ENCODE measurements at regions not wholly inside any gene's neighbourhood (a gene's known extent, or its start where the extent isn't known, plus 50 kb on each side); places are given as distances from the start of the nearest gene placed in this dataset.
"Not testable (repeated sequence)": the region's sequence is repeated elsewhere in the genome, so short reads cannot be mapped to it uniquely, and the experiment has no call there.

GRCh38 chr9:26502311-26502710 is 390.3 kb downstream of the CAAP1 start:
- DNase-seq (ENCODE audit: low read depth, low spot score) = no peak
- no peak for TF ChIP-seq CTCF (IDR thresholded peaks at IDR 0.05; ENCODE audit: low read depth, low read length)
- no peak overlapping the region for H3K27ac ChIP-seq (ENCODE audit: low read depth, low read length)
- CTCF ChIA-PET = no interaction called here
- no peaks in the 10 kb centered on the region for H3K9me3 ChIP-seq (ENCODE audit: control insufficient read depth, insufficient read depth, low read length)
- no peaks in the 10 kb centered on the region for H3K27me3 ChIP-seq (ENCODE audit: control insufficient read depth, insufficient read depth, low read length)
- POLR2A ChIA-PET = no interaction called here
- no peak overlapping the region for H3K4me3 ChIP-seq (ENCODE audit: low read depth, low read length)

GRCh38 chr9:26500471-26500870 is 392.1 kb downstream of the CAAP1 start:
- no peaks in the 10 kb centered on the region for H3K9me3 ChIP-seq (ENCODE audit: control insufficient read depth, insufficient read depth, low read length)
- H3K27me3 ChIP-seq (ENCODE audit: control insufficient read depth, insufficient read depth, low read length) = no peaks in the 10 kb centered on the region
- ChIA-PET CTCF (no interaction called here), POLR2A (no interaction called here)
- no peak for TF ChIP-seq CTCF (IDR thresholded peaks at IDR 0.05; ENCODE audit: low read depth, low read length)
- H3K27ac ChIP-seq (ENCODE audit: low read depth, low read length) = no peak overlapping the region
- H3K4me3 ChIP-seq (ENCODE audit: low read depth, low read length) = no peak overlapping the region
- DNase-seq (ENCODE audit: low read depth, low spot score) = no peak

- H3K27ac ChIP-seq (ENCODE audit: low read depth, low read length); CTCF ChIA-PET; H3K27me3 ChIP-seq (ENCODE audit: control insufficient read depth, insufficient read depth, low read length); H3K4me3 ChIP-seq (ENCODE audit: low read depth, low read length); DNase-seq (ENCODE audit: low read depth, low spot score); POLR2A ChIA-PET: not testable (repeated sequence)
- peaks cover 29% of the 10 kb centered on the region for H3K9me3 ChIP-seq (ENCODE audit: control insufficient read depth, insufficient read depth, low read length)
Observed at GRCh38 chr9:26492608-26493521, 399.7 kb downstream of the CAAP1 start.

GRCh38 chr9:26491922-26492607 is 400.5 kb downstream of the CAAP1 start:
- H3K4me3 ChIP-seq (ENCODE audit: low read depth, low read length); H3K27ac ChIP-seq (ENCODE audit: low read depth, low read length); CTCF ChIA-PET; H3K27me3 ChIP-seq (ENCODE audit: control insufficient read depth, insufficient read depth, low read length); POLR2A ChIA-PET; DNase-seq (ENCODE audit: low read depth, low spot score): not testable (repeated sequence)
- peaks cover 29% of the 10 kb centered on the region for H3K9me3 ChIP-seq (ENCODE audit: control insufficient read depth, insufficient read depth, low read length)

- ChIA-PET POLR2A (no interaction called here), CTCF (no interaction called here)
- no peak for DNase-seq (ENCODE audit: low read depth, low spot score)
- H3K9me3 ChIP-seq (ENCODE audit: control insufficient read depth, insufficient read depth, low read length) = peaks cover 7% of the 10 kb centered on the region
- no peaks in the 10 kb centered on the region for H3K27me3 ChIP-seq (ENCODE audit: control insufficient read depth, insufficient read depth, low read length)
- no peak for TF ChIP-seq CTCF (IDR thresholded peaks at IDR 0.05; ENCODE audit: low read depth, low read length)
- no peak overlapping the region for H3K27ac ChIP-seq (ENCODE audit: low read depth, low read length)
- no peak overlapping the region for H3K4me3 ChIP-seq (ENCODE audit: low read depth, low read length)
Observed at GRCh38 chr9:26483991-26484390, 408.6 kb downstream of the CAAP1 start.

GRCh38 chr9:26477963-26478362 is 414.6 kb downstream of the CAAP1 start:
- no peak for TF ChIP-seq CTCF (IDR thresholded peaks at IDR 0.05; ENCODE audit: low read depth, low read length)
- no peak overlapping the region for H3K4me3 ChIP-seq (ENCODE audit: low read depth, low read length)
- peaks cover 3% of the 10 kb centered on the region; the same call in 1 of the 2 replicates for H3K9me3 ChIP-seq (ENCODE audit: control insufficient read depth, insufficient read depth, low read length)
- POLR2A ChIA-PET = no interaction called here
- H3K27ac ChIP-seq (ENCODE audit: low read depth, low read length) = no peak overlapping the region
- no peak for DNase-seq (ENCODE audit: low read depth, low spot score)
- no peaks in the 10 kb centered on the region for H3K27me3 ChIP-seq (ENCODE audit: control insufficient read depth, insufficient read depth, low read length)
- CTCF ChIA-PET = no interaction called here

Measured in AG04450 (cell line).